Calu3 (cell line): ENCODE measurements at regions not wholly inside any gene's neighbourhood (a gene's known extent, or its start where the extent isn't known, plus 50 kb on each side); places are given as distances from the start of the nearest gene placed in this dataset.
"Not testable (repeated sequence)": the region's sequence is repeated elsewhere in the genome, so short reads cannot be mapped to it uniquely, and the experiment has no call there.

Source experiments
- BruUV-seq: library from RNA; stranded (reverse); fragments of 400-500 nt; replicated peaks from 2 replicates; lab custom pipeline; 2021; lab: Mats Ljungman, UMichigan
- CTCF ChIA-PET: fragments of 300-600 bp; sonication (Branson Sonifier 250); formaldehyde crosslinking; loops from one replicate; lab custom pipeline; 2022; ENCODE audit warnings: antibody characterized with exemption; lab: Charles Lee
- DNase-seq: peaks from one replicate; pipeline ENCODE4 v3.0.0; 2022
- H3K27ac Mint-ChIP-seq: one replicate; pipeline ENCODE4 v1.8.0; 2022; ENCODE audit warnings: mixed read lengths; ENCODE audit not compliant: unreplicated experiment
- H3K27me3 Mint-ChIP-seq: one replicate; pipeline ENCODE4 v1.8.0; 2022; ENCODE audit warnings: mixed read lengths; ENCODE audit not compliant: unreplicated experiment
- H3K36me3 Mint-ChIP-seq: one replicate; pipeline ENCODE4 v1.8.0; 2022; ENCODE audit warnings: mild to moderate bottlenecking, moderate library complexity, mixed read lengths; ENCODE audit not compliant: insufficient read depth, unreplicated experiment
- H3K4me1 Mint-ChIP-seq: one replicate; pipeline ENCODE4 v1.8.0; 2022; ENCODE audit warnings: mild to moderate bottlenecking, low read depth, mixed read lengths; ENCODE audit not compliant: unreplicated experiment
- H3K4me3 Mint-ChIP-seq: one replicate; pipeline ENCODE4 v1.8.0; 2022; ENCODE audit warnings: mild to moderate bottlenecking, low read depth, moderate library complexity, mixed read lengths; ENCODE audit not compliant: unreplicated experiment
- H3K9me3 Mint-ChIP-seq: one replicate; pipeline ENCODE4 v1.8.0; 2022; ENCODE audit warnings: low read depth, mixed read lengths; ENCODE audit not compliant: unreplicated experiment
- intact Hi-C: fragments of 100-400 bp; cut with micrococcal nuclease; formaldehyde crosslinking; loops from one replicate; pipeline ENCODE4 v1.10.0; 2022; ENCODE audit not compliant: unreplicated experiment
- TF ChIP-seq, protein P1 (sequence below): fragments of 200-600 bp; IDR thresholded peaks from one replicate; pipeline ENCODE4 v1.8.0; 2022; ENCODE audit warnings: antibody characterized with exemption; ENCODE audit not compliant: unreplicated experiment

DNA sequence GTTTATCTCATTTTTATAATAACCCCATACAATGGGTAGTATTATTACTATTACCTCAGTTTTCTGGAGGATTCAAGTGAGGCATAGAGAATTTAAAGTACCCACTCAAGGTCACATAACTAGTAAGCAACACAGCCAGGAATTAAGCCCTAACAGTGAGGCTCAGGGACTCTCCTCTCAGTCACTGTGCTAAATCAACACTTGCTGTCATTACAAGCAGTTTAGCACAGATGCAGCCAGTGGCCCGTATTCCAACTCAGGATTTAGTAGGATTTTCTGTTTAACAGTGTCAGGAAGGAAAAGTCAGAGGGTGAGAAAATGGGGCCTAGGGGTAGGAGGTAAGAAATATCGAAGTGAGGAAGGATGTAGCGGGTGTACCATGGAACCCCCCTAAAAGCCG lies 536.9 kb downstream of the TMEM114 start:
- no peaks in the 10 kb centered on the region for H3K36me3 Mint-ChIP-seq
- TF ChIP-seq, protein P1, sequence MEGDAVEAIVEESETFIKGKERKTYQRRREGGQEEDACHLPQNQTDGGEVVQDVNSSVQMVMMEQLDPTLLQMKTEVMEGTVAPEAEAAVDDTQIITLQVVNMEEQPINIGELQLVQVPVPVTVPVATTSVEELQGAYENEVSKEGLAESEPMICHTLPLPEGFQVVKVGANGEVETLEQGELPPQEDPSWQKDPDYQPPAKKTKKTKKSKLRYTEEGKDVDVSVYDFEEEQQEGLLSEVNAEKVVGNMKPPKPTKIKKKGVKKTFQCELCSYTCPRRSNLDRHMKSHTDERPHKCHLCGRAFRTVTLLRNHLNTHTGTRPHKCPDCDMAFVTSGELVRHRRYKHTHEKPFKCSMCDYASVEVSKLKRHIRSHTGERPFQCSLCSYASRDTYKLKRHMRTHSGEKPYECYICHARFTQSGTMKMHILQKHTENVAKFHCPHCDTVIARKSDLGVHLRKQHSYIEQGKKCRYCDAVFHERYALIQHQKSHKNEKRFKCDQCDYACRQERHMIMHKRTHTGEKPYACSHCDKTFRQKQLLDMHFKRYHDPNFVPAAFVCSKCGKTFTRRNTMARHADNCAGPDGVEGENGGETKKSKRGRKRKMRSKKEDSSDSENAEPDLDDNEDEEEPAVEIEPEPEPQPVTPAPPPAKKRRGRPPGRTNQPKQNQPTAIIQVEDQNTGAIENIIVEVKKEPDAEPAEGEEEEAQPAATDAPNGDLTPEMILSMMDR, result no peak
- intact Hi-C loops, result no loop called here
- peaks cover 14% of the 10 kb centered on the region for H3K9me3 Mint-ChIP-seq
- H3K4me3 Mint-ChIP-seq, result no peak overlapping the region
- no peaks in the 10 kb centered on the region for H3K4me1 Mint-ChIP-seq
- no peaks in the 10 kb centered on the region for H3K27me3 Mint-ChIP-seq
- no peak overlapping the region for H3K27ac Mint-ChIP-seq
- DNase-seq, result no peak
- CTCF ChIA-PET, result no interaction called here
- no TSS peak for BruUV-seq

DNA sequence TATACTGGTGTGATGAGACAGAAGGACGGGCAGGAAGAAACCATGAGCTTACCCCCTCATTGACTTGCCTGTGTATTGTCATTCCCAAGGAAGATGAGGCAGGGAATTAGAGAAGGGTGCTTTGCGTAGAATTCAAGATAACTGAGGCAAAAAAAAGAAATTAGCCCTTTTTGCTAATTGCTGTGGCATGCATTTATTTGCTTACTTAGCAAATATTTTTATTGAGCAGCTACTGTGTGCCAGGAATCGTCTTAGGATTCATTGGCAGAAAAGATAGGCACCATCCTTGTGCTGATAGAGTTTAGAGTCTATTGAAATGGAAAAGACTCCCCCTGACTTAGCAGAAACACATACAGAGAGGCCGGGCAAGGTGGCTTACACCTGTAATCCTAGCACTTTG lies 541.9 kb downstream of the TMEM114 start:
- CTCF ChIA-PET, result interaction anchor here (0.5 kb wide), 1 partner anchor 262 kb away, joined by 3 read pairs; no protein-coding TSS in a partner anchor
- H3K4me1 Mint-ChIP-seq, result no peaks in the 10 kb centered on the region
- H3K27me3 Mint-ChIP-seq, result no peaks in the 10 kb centered on the region
- intact Hi-C loops, result no loop called here
- H3K36me3 Mint-ChIP-seq, result no peaks in the 10 kb centered on the region
- TF ChIP-seq, protein P1, result no peak
- BruUV-seq, result no TSS peak
- H3K27ac Mint-ChIP-seq, result no peak overlapping the region
- no peak for DNase-seq
- H3K4me3 Mint-ChIP-seq, result no peak overlapping the region
- H3K9me3 Mint-ChIP-seq, result peaks cover 20% of the 10 kb centered on the region

DNA sequence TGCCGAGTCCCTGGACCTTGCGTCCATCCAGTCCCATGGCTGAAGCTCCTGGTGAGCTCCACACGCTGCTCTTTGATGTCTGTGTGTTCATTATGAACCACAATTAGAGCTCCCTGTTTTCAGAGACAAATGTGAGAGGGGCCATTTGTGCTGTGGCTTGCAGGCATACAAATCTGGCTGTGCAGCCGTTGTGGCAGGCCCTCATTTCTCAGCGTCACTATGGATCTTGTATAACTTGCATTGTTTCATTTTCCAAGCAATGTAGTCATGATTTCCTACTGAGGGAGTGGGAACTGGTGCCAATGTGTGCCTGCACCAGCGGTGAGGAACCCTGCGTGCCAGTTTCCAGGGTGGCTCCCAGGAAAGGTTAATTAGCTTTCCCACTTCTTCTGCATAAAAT lies 542.6 kb downstream of the TMEM114 start:
- Mint-ChIP-seq H3K4me1 (no peaks in the 10 kb centered on the region), H3K9me3 (peaks cover 19% of the 10 kb centered on the region), H3K27ac (no peak overlapping the region), H3K36me3 (no peaks in the 10 kb centered on the region), H3K4me3 (no peak overlapping the region), H3K27me3 (no peaks in the 10 kb centered on the region)
- TF ChIP-seq, protein P1, result no peak
- DNase-seq, result no peak
- intact Hi-C loops, result no loop called here
- CTCF ChIA-PET, result no interaction called here
- no TSS peak for BruUV-seq

DNA sequence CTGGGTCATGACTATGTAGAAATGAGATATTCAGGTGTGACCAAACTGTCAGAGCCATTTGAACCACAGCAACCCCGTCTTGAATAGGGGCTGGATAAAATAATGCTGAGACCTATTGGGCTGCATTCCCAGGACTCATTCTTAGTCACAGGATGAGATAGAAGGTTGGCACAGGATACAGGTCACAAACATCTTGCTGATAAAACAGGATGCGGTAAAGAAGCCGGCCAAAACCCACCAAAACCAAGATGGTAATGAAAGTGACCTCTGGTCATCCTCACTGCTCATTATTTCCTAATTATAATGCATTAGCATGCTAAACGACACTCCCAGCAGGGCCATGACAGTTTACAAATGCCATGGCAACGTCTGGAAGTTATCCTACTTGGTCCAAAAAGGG lies 545.5 kb downstream of the TMEM114 start:
- BruUV-seq, result no TSS peak
- no peak overlapping the region for H3K4me3 Mint-ChIP-seq
- H3K36me3 Mint-ChIP-seq, result no peaks in the 10 kb centered on the region
- H3K9me3 Mint-ChIP-seq, result peaks cover 11% of the 10 kb centered on the region
- intact Hi-C loops, result no loop called here
- CTCF ChIA-PET, result no interaction called here
- no peak for DNase-seq
- H3K27ac Mint-ChIP-seq, result no peak overlapping the region
- no peaks in the 10 kb centered on the region for H3K27me3 Mint-ChIP-seq
- TF ChIP-seq, protein P1, result no peak
- no peaks in the 10 kb centered on the region for H3K4me1 Mint-ChIP-seq

DNA sequence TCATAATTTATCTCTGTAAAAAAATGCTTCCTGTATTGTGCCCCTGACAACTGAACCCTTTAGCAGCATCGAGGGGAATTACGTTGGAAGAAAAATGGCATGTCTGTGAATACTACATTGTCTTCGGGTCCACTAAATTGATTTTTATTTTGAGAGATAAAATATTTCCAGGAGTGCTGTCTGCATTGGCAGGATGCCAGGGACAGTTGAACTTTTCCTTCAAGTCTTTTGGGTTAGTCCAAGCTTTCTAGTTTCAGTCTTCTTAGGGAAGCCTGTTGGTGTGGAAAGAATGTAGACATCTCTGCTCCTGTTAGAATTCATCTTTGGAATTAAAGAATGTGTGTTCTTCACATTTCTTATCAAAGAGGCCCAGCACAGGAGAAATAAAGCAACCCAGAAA lies 557.9 kb downstream of the TMEM114 start:
- TF ChIP-seq, protein P1, result no peak
- no peaks in the 10 kb centered on the region for H3K36me3 Mint-ChIP-seq
- CTCF ChIA-PET, result no interaction called here
- H3K4me1 Mint-ChIP-seq, result no peaks in the 10 kb centered on the region
- intact Hi-C loops, result no loop called here
- DNase-seq, result no peak
- BruUV-seq, result no TSS peak
- peaks cover 10% of the 10 kb centered on the region for H3K9me3 Mint-ChIP-seq
- H3K27me3 Mint-ChIP-seq, result no peaks in the 10 kb centered on the region
- no peak overlapping the region for H3K4me3 Mint-ChIP-seq
- H3K27ac Mint-ChIP-seq, result no peak overlapping the region

DNA sequence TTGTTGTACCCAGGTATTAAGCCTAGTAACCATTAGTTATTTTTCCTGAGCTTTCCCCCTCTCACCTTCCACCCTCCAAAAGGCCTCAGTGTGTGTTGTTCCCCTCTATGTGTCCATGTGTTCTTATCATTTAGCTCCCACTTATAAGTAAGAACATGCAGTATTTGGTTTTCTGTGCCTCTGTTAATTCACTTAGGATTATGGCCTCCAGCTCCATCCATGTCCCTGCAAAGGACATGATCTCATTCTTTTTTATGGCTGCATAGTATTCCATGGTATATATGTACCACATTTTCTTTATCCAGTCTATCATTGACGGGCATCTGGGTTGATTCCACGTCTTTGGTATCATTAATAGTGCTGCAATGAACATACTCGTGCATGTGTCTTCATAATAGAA lies 560.3 kb downstream of the TMEM114 start:
- BruUV-seq, CTCF ChIA-PET: not testable (repeated sequence)

More for the DNA sequence above, 560.3 kb downstream of the TMEM114 start:
- H3K9me3 Mint-ChIP-seq, DNase-seq, H3K27ac Mint-ChIP-seq, H3K4me1 Mint-ChIP-seq, intact Hi-C loops, H3K4me3 Mint-ChIP-seq, H3K27me3 Mint-ChIP-seq, H3K36me3 Mint-ChIP-seq: not testable (repeated sequence)
